ENCODE measurements at regions not wholly inside any gene's neighbourhood (a gene's known extent, or its start where the extent isn't known, plus 50 kb on each side); places are given as distances from the start of the nearest gene placed in this dataset.
A peak's percentile ranks its signal among the peaks of the same experiment; 100 is the strongest.
"Not testable (repeated sequence)": the region's sequence is repeated elsewhere in the genome, so short reads cannot be mapped to it uniquely, and the experiment has no call there.

DNA sequence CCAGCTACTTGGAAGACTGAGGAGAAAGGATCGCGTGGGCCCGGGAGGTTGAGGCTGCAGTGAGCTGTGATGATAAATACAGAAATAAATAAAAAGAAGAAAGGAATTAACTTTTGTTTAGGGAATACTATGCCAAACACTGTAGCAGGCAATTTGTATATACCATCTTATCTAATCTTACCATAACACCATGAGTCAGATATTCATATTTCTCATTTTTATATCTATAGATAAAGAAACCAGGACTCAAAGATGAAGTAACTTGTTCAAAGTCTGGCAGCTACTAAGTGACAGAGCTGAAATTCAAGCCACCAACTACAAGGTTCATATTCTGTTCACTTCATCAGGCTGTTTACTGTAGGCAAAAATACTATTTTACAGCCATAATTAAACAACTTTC lies 119.2 kb upstream of the SLC39A10 start:
- DNase-seq (ENCODE audit: low spot score), result no peak

- no peak for DNase-seq (ENCODE audit: low spot score)
Measured at GRCh38 chr2:195536906-195537305, 120.1 kb upstream of the SLC39A10 start.

DNA sequence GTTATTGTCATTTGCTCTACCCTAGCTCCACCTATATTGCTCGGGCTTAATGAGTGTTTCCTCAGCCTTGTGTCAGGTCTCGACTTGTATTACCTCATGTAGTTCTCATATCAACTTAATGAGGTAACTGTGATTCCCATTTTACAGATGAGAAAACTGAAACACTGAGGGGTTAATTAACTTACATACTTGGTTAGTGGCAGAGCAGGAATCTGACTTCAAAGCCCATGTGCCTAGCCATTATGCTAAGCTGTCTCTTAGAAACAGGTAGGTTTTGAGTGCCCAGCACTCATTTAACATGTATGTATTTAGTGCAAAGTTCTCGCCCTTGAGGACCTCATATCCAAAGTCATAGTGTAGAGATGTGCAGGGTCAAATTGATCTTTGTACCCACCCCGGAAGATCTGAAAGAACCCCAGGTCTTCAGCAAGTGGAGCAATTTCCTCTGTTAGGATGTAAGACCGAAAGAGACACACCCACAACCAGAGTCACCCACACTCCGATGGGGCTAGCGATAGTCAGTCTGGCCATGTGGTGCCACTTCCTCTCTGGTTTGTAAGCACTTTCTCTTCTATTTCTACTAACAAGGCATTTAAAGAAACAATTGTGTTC lies 121.0 kb upstream of the SLC39A10 start:
- peak; percentile 25 for DNase-seq (ENCODE audit: low spot score)

- no peak for DNase-seq (ENCODE audit: low spot score)
Measured at GRCh38 chr2:195534971-195535370, 122.1 kb upstream of the SLC39A10 start.

GRCh38 chr2:195533771-195534642 lies 123.0 kb upstream of the SLC39A10 start:
- peak; percentile 61 for DNase-seq (ENCODE audit: low spot score)

DNA sequence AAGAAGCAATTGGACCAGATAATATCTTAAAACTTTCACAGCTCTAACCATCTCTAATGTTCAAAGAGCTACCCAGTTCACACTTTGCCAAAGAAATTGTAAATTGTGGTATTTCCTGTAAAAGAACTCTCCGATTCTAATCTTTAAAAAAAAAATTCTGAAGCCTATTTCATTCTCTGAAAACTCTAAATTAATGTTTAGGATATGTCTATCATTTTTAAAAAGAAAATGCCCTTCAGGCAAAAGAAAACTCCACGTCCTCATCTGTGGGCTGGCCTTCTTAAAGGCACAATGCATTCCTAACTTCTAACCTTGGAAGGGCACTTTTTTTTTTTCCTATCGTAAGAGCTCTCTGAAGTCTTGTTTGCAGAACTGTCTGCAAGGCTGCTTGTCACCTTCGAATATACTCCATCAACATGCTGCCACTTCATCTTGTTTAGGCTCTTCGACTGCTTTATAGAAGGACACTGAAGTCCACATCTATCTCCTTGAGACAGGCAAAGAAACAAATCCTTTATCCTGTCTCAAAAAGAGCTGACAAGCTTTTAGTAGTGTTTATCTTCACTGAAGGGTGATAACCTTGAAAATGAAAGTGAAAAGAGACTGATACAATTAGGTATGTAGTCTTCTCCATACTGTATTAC lies 124.3 kb upstream of the SLC39A10 start:
- peak; percentile 22 for DNase-seq (ENCODE audit: low spot score)

GRCh38 chr2:195532255-195532627 lies 124.8 kb upstream of the SLC39A10 start:
- no peak for DNase-seq (ENCODE audit: low spot score)

DNA sequence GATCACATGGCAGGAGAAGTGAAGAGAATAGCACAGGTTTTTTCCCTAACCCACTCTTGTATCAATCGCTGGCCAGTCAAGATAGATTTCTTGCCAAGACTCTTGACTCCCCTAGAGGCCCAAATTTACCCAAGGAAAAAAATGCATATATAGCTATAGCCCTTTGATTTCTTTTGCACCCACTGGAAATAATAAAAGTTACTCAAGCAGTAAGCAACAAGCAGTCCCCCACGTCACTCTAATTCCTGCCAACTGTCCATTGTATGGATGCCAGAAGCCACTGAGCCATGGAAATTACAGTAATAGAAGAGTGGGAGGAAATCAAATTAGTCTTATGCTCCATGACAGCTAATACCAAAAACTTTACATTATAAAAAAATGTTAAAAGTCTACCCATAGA lies 125.3 kb upstream of the SLC39A10 start:
- DNase-seq (ENCODE audit: low spot score), result no peak

DNA sequence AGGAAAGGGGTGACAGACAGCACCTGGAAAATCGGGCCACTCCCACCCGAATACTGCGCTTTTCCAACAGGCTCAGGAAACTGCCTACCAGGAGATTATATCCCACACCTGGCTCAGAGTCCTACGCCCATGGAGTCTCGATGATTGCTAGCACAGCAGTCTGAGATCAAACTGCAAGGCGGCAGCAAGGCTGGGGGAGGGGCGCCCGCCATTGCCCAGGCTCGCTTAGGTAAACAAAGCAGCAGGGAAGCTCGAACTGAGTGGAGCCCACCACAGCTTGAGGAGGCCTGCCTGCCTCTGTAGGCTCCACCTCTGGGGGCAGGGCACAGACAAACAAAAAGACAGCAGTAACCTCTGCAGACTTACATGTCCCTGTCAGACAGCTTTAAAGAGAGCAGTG lies 133.8 kb upstream of the SLC39A10 start:
- not testable (repeated sequence) for DNase-seq (ENCODE audit: low spot score)

GRCh38 chr2:195521589-195521988 lies 135.4 kb upstream of the SLC39A10 start:
- DNase-seq (ENCODE audit: low spot score), result no peak

DNA sequence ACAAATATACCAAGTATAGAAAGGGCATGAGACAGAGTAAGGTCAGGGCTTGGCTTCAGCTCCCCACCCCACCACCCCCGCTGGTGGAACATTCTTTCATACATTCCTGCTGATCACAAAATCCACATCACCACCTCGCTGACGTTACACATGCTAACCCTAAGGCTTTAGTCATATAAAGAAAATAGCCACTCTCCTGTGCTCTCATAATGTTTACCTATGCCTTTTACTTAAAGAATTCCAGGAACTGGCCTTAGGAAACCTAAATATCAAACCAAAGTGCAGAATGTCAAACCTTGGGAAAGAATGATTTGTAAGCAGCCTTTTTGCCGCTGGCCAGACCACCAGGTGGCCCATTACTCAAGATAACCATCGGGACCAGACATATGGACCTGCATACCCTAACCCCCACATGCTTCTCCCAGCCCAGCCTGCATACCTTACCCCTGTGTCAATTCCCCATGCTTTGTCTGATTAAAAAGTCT lies 136.3 kb upstream of the SLC39A10 start:
- peak; percentile 35 for DNase-seq (ENCODE audit: low spot score)

DNA sequence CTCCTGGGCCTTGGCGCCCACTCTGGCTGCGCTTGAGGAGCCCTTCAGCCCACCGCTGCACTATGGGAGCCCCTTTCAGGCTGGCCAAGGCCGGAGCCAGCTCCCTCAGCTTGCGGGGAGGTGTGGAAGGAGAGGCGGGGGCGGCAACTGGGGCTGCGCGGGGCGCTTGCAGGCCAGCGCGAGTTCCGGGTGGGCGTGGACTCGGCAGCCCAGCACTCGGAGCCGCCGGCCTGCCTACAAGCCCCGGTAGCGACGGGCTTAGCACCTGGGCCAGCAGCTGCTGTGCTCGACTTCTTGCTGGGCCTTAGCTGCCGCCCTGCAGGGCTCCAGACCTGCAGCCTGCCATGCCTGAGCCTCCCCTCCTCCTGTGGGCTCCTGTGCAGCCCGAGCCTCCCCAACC lies 141.5 kb upstream of the SLC39A10 start:
- DNase-seq (ENCODE audit: low spot score), result no peak

- no peak for DNase-seq (ENCODE audit: low spot score)
Measured at GRCh38 chr2:195514365-195514764, 142.7 kb upstream of the SLC39A10 start.

DNA sequence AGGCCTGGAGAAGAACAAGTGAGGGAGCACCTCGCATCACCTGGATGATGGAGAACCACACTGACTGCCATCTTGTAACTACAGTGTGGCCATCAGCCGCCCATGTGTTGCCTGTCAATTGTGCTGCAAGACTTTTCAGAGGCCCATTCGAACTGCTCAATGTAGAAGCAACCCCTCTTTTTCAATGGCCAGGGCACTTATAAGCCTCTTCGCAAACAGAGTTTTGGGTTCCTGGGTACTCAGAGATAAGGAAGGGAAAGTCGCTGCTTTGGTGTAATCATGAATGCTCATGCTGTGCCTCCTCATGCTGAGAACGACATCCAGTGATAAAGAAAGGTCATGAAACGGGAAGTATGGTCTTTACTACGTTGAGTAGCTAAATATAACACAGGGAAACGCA lies 143.9 kb upstream of the SLC39A10 start:
- no peak for DNase-seq (ENCODE audit: low spot score)

DNA sequence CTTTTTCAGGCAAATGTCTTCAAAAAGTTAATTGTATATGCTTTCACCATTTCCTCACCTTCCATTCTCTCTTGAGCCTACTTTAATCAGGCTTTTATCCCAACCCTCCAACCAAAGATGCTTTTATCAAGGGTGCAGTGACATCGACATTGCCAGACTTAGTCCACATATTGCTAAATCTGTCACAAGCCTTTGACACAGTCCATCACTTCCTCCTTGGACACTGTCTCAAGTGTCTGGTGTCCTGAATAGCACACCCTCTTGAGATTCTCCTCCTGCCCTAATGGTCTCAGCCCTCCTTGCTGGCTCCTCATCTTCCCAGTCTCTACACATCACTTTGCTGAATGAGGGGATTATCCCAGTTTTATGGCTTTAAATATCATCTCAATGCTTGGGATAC lies 147.5 kb upstream of the SLC39A10 start:
- no peak for DNase-seq (ENCODE audit: low spot score)

DNA sequence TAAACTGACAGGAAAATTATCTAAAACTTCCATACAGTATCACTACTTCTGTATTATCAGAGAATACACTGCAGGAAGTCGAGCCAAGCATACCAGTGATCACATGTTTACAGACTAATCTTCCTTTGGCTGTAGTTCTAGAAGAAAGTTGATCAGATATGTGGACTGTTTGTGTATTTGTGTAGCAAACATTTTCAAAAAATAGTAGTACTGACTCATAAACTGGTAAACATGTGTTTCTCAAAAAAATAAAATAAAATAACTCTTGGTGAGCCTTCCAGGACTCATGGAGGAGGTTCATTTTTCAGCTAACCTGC lies 148.9 kb upstream of the SLC39A10 start:
- no peak for DNase-seq (ENCODE audit: low spot score)

GRCh38 chr2:195507447-195508138 lies 149.4 kb upstream of the SLC39A10 start:
- no peak for DNase-seq (ENCODE audit: low spot score)

GRCh38 chr2:195505701-195506100 lies 151.3 kb upstream of the SLC39A10 start:
- no peak for DNase-seq (ENCODE audit: low spot score)

DNA sequence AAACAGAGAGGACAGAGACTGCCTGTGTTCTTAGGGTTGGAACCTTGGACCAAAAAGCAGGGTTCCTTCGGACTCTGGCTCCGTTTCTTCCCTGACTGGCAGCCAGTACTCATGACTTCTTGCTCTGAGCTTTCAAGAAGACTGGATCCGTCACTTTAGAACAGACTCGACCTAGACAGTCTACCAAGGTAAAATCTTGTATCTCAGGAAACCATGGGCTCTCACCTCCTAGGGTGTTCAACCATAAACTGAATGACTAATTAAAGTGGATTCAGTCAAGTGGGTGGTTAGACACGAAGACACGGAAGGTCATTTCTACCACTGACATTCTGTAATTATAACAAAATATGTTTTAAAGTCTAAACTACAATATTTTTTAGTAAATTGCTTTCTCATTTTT lies 153.8 kb upstream of the SLC39A10 start:
- no peak for DNase-seq (ENCODE audit: low spot score)

DNA sequence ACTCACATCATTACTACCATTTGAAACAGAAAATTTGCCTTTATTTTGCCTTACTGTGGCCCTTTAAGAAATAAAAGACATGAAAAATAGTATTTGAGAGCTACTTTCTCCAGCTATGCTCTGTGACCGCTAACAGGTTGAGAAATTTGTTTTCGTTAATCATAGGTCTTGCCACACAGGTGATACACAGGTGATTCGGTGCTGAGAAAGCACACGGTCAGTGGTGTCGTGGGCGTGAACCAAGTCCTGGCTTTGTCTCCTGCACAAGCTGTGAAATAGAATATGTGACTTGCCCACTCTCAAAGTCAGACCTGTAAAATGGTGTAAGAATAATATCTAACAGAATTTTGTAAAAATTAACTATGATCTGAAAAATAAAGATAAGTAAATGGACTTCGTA lies 155.3 kb upstream of the SLC39A10 start:
- no peak for DNase-seq (ENCODE audit: low spot score)

DNA sequence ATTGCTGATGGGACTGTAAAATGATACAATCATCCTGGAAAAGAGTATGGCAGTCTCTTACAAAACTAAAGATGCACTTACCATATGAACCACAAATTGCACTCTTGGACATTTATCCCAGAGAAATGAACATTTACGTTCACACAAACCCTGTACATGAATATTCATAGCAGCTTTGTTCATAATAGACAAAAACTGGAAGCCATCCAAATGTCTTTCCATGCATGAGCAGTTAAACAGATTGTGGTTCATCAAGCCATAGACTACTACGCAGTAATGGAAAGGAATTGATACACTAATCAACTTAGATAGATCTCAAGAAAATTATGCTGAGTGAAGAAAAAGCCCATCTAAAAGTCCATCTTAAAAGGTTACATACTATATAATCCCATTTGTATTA lies 156.1 kb upstream of the SLC39A10 start:
- DNase-seq (ENCODE audit: low spot score), result no peak

DNA sequence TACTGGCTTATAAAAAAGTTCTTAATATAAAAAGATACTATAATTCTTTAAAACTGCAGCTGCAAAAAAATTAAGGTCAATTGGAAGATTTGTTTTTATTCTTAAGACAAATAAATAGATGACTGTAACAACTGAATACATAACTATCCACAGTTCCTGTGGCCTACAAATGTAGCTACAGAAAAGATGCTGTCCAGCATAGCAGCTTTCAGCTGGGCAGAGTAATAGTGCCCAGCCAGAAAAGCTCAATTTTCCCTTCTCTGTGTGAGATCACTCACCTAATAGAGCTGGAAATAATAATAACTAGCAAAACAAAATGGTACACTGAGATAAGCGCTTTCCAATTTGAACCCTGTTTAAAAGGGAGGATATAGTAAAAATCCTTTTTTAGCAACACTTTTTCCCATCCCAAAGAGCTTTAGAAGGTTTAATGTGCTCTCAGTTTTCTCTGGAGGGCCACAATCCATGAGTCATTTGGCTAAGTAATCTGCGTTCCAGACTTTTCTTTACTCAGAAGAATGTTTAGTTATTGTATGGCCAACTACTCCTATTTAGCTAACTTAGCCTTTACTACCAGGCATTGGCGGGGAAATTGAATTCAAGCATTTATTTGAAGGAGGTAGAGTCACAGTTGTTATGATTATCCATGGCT lies 158.1 kb upstream of the SLC39A10 start:
- DNase-seq (ENCODE audit: low spot score), result no peak

Measured in umbilical cord (tissue), 1 donor.